K562 (cell line): ENCODE measurements at regions not wholly inside any gene's neighbourhood (a gene's known extent, or its start where the extent isn't known, plus 50 kb on each side); places are given as distances from the start of the nearest gene placed in this dataset.

Experiments
- ATAC-seq: fragments of 200-7000 bp; cut with Tn5 transposase; 3 replicates; pipeline ENCODE4 v1.9.1; 2020; ENCODE audit warnings: moderate library complexity
- BruUV-seq: library from RNA; stranded (reverse); fragments of 400-500 nt; replicated peaks from 2 replicates; lab custom pipeline; 2021; lab: Mats Ljungman, UMichigan
- CTCF ChIA-PET: fragments of 300-600 bp; formaldehyde crosslinking; extraction: SDS; loops from one replicate; lab custom pipeline; 2021; ENCODE audit warnings: low intra/inter-chr PET ratio; lab: Yijun Ruan, JAX
- POLR2A ChIA-PET: fragments of 300-600, 350-650 bp; sonication (Branson Sonifier 250); formaldehyde crosslinking; extraction: SDS; loops from one replicate; lab custom pipeline; 2021; ENCODE audit warnings: antibody characterized with exemption, inconsistent platforms; lab: Yijun Ruan, JAX
- DNase-seq, 4 experiments: peaks; one replicate each; pipeline versions ENCODE4 v3.0.0 to v3.0.0-alpha.2; 2011 to 2018; ENCODE audit warnings: low spot score in 3 of 4, mixed read lengths in 3 of 4; ENCODE audit errors: extremely low read depth in 1 of 4
- FAIRE-seq: peaks from 2 replicates; lab custom pipeline; 2011; peaks lifted over from hg19 to GRCh38; lab: Jason Lieb, UNC
- H2AFZ ChIP-seq: 2 replicates; pipeline ENCODE4 v1.6.0; 2011; ENCODE audit warnings: low read depth, low read length, control low read depth, inconsistent platforms
- H3K27ac ChIP-seq: fragments of 200-600 bp; 3 replicates; pipeline ENCODE4 v1.8.0; 2011; ENCODE audit warnings: low read depth, mild to moderate bottlenecking, control low read depth, inconsistent platforms, low read length, moderate library complexity, mixed read lengths; ENCODE audit errors: extremely low read depth
- H3K27me3 ChIP-seq, 2 experiments: fragments of 300-600 bp in 1 of 2; 2 replicates in 1 of 2; 3 replicates in 1 of 2; pipeline versions ENCODE4 v1.6.0 to v1.8.0; 2011; ENCODE audit warnings: inconsistent platforms in 2 of 2, low read length in 2 of 2, mild to moderate bottlenecking in 1 of 2, mixed read lengths in 1 of 2, moderate library complexity in 1 of 2; ENCODE audit not compliant: control insufficient read depth in 2 of 2, insufficient read depth in 2 of 2
- H3K36me3 ChIP-seq: fragments of 300-600 bp; 3 replicates; pipeline ENCODE4 v1.8.0; 2011; ENCODE audit warnings: mild to moderate bottlenecking, low read length, inconsistent platforms; ENCODE audit not compliant: control insufficient read depth, insufficient read depth
- H3K4me1 ChIP-seq, 2 experiments: fragments of 200-600 bp in 1 of 2; replicated peaks in 1 of 2; 2 replicates in 1 of 2; 3 replicates in 1 of 2; pipeline versions ENCODE4 v1.5.1 to v1.8.0; 2011; ENCODE audit warnings: inconsistent platforms in 2 of 2, low read length in 2 of 2, mild to moderate bottlenecking in 1 of 2, mixed read lengths in 1 of 2, moderate library complexity in 1 of 2; ENCODE audit not compliant: control insufficient read depth in 2 of 2, insufficient read depth in 2 of 2
- H3K4me2 ChIP-seq: 2 replicates; pipeline ENCODE4 v1.6.1; 2011; ENCODE audit warnings: low read length, control low read depth, inconsistent platforms, mixed read lengths; ENCODE audit not compliant: insufficient read depth
- H3K4me3 ChIP-seq: fragments of 200-600 bp; sonication (generic), shearing (Covaris generic); 2 replicates; pipeline ENCODE4 v1.5.1; 2016; ENCODE audit warnings: control low read depth, inconsistent platforms
- H3K79me2 ChIP-seq: fragments of 200-600 bp; 3 replicates; pipeline ENCODE4 v1.8.0; 2011; ENCODE audit warnings: low read length, inconsistent platforms; ENCODE audit not compliant: control insufficient read depth, insufficient read depth
- H3K9ac ChIP-seq, 2 experiments: 2 replicates each; pipeline versions ENCODE4 v1.6.0 to v1.6.1; 2011; ENCODE audit warnings: low read depth in 2 of 2, low read length in 2 of 2, control low read depth in 1 of 2, inconsistent platforms in 1 of 2, mild to moderate bottlenecking in 1 of 2, mixed read lengths in 1 of 2; ENCODE audit not compliant: insufficient read depth in 1 of 2
- H3K9me1 ChIP-seq: one replicate; pipeline ENCODE4 v1.6.0; 2011; ENCODE audit warnings: inconsistent platforms, mild to moderate bottlenecking, low read length, moderate library complexity; ENCODE audit not compliant: control insufficient read depth, insufficient read depth
- H3K9me3 ChIP-seq: replicated peaks from 2 replicates; pipeline ENCODE4 v1.5.1; 2011; ENCODE audit warnings: low read depth, low read length, inconsistent platforms; ENCODE audit not compliant: control insufficient read depth, insufficient read depth
- H4K20me1 ChIP-seq: replicated peaks from 2 replicates; pipeline ENCODE4 v1.6.1; 2011; ENCODE audit warnings: low read length, inconsistent platforms, mixed read lengths; ENCODE audit not compliant: control insufficient read depth, insufficient read depth
- RFX5 ChIP-seq: IDR thresholded peaks from 2 replicates; pipeline ENCODE4 v1.6.1; 2011; ENCODE audit warnings: low read depth, mild to moderate bottlenecking, improper control_type of control experiment, low read length
- SRSF1 ChIP-seq: fragments of 200-400 bp; formaldehyde crosslinking; IDR thresholded peaks from 2 replicates; pipeline ENCODE4 v1.6.1; 2017; ENCODE audit warnings: mild to moderate bottlenecking, low read depth, low read length, moderate library complexity
- TFE3 ChIP-seq: fragments of 450-650 bp; formaldehyde crosslinking; IDR thresholded peaks from 2 replicates; pipeline ENCODE4 v1.4.0; 2020; ENCODE audit warnings: mild to moderate bottlenecking, mixed read lengths
- ZNF217 ChIP-seq: sonication (generic); formaldehyde crosslinking; IDR thresholded peaks from 2 replicates; pipeline ENCODE4 v1.8.0; 2022; ENCODE audit warnings: mild to moderate bottlenecking, missing genetic modification reagents
- WGBS: fragments of 100-300 bp; shearing (Covaris generic); methylation state at CpG from one replicate; pipeline ENCODE4 v1.1.6; 2016; ENCODE audit warnings: low coverage, mixed read lengths; ENCODE audit not compliant: insufficient coverage; ENCODE audit errors: missing lambda C conversion rate; 5-methylcytosine and 5-hydroxymethylcytosine counted together
- in situ Hi-C: fragments of 300-500 bp; cut with MboI; formaldehyde crosslinking; loops from 4 replicates; pipeline ENCODE4 v1.15.0; 2018; ENCODE audit warnings: inconsistent platforms, mixed read lengths
- intact Hi-C: fragments of 100-400 bp; cut with micrococcal nuclease; formaldehyde crosslinking; loops from 2 replicates; pipeline ENCODE4 v1.14.2; 2022
- TF ChIP-seq, protein P1 (sequence below): IDR thresholded peaks from 3 replicates; pipeline ENCODE4 v1.6.1; 2011; ENCODE audit warnings: borderline replicate concordance, mild to moderate bottlenecking, moderate library complexity; ENCODE audit not compliant: insufficient read length; ENCODE audit errors: extremely low read depth
- TF ChIP-seq, protein P2 (sequence below), 3 experiments: fragments of 200-800 bp in 1 of 3; fragments of 250-450 bp in 1 of 3; fragments of 450-650 bp in 1 of 3; sonication (Bioruptor Pico) in 1 of 3; sonication (Bioruptor generic) in 1 of 3; formaldehyde crosslinking in 1 of 3; IDR thresholded peaks; 2 replicates each; pipeline versions ENCODE4 v1.6.1 to v1.8.0; 2016 to 2022; ENCODE audit warnings: mild to moderate bottlenecking in 2 of 3, missing genetic modification characterization in 2 of 3, missing compliant biosample characterization in 1 of 3, moderate library complexity in 1 of 3

DNA sequence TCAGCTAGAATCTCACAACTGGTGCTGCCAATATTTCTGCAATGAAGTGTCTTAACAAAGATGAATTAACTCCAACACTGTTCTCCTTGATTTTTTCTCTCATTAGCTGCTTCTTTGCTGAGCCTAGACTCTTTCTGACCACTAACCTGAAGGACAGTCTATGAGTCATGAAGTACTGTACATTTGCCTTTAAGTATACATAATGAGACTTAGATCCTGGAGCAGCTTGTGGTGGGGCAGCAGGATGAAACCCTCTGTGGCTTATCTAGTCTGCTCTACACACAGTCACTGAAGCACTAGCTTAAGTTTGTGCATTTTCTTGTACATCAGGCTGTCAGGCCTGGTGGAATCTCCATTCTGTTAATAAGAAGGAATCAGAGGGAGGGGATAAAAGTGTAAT lies 307.4 kb upstream of the SMIM31 start:
- TF ChIP-seq, protein P1, sequence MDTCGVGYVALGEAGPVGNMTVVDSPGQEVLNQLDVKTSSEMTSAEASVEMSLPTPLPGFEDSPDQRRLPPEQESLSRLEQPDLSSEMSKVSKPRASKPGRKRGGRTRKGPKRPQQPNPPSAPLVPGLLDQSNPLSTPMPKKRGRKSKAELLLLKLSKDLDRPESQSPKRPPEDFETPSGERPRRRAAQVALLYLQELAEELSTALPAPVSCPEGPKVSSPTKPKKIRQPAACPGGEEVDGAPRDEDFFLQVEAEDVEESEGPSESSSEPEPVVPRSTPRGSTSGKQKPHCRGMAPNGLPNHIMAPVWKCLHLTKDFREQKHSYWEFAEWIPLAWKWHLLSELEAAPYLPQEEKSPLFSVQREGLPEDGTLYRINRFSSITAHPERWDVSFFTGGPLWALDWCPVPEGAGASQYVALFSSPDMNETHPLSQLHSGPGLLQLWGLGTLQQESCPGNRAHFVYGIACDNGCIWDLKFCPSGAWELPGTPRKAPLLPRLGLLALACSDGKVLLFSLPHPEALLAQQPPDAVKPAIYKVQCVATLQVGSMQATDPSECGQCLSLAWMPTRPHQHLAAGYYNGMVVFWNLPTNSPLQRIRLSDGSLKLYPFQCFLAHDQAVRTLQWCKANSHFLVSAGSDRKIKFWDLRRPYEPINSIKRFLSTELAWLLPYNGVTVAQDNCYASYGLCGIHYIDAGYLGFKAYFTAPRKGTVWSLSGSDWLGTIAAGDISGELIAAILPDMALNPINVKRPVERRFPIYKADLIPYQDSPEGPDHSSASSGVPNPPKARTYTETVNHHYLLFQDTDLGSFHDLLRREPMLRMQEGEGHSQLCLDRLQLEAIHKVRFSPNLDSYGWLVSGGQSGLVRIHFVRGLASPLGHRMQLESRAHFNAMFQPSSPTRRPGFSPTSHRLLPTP: no peak
- ATAC-seq: no peak
- peak in 1 of 4 experiments; percentile 11 for DNase-seq
- Histone ChIP-seq H3K9me3 (no peaks in the 10 kb centered on the region), H4K20me1 (no peaks in the 10 kb centered on the region), H3K4me2 (no peak overlapping the region), H3K79me2 (no peaks in the 10 kb centered on the region), H3K36me3 (no peaks in the 10 kb centered on the region), H3K4me1 (no peaks in the 10 kb centered on the region), H3K9ac (no peak overlapping the region), H3K27me3 (no peaks in the 10 kb centered on the region), H3K4me3 (no peak overlapping the region), H3K9me1 (no peaks in the 10 kb centered on the region), H3K27ac (no peak overlapping the region), H2AFZ (no peak overlapping the region)
- ChIA-PET POLR2A (interaction anchor here (0.8 kb wide), 1 partner anchor 21 kb away, joined by 3 read pairs; no protein-coding TSS in a partner anchor), CTCF (no interaction called here)
- FAIRE-seq: peak; percentile 23
- intact Hi-C loops (no loop called here), in situ Hi-C loops (no loop called here)
- no TSS peak for BruUV-seq

GRCh38 chr4:164461901-164462300 lies 292.0 kb upstream of the SMIM31 start:
- ChIA-PET CTCF (no interaction called here), POLR2A (no interaction called here)
- H3K4me3 ChIP-seq: no peak overlapping the region
- no peak overlapping the region for H3K27ac ChIP-seq
- no peak overlapping the region for H3K4me2 ChIP-seq
- DNase-seq (no peak), FAIRE-seq (no peak), ATAC-seq (no peak)
- H2AFZ ChIP-seq: no peak overlapping the region
- H4K20me1 ChIP-seq: no peaks in the 10 kb centered on the region
- H3K9me3 ChIP-seq: no peaks in the 10 kb centered on the region
- H3K9ac ChIP-seq: no peak overlapping the region
- no peak for TF ChIP-seq ZNF217 (CRISPR knock-in tag)
- TF ChIP-seq, protein P2, sequence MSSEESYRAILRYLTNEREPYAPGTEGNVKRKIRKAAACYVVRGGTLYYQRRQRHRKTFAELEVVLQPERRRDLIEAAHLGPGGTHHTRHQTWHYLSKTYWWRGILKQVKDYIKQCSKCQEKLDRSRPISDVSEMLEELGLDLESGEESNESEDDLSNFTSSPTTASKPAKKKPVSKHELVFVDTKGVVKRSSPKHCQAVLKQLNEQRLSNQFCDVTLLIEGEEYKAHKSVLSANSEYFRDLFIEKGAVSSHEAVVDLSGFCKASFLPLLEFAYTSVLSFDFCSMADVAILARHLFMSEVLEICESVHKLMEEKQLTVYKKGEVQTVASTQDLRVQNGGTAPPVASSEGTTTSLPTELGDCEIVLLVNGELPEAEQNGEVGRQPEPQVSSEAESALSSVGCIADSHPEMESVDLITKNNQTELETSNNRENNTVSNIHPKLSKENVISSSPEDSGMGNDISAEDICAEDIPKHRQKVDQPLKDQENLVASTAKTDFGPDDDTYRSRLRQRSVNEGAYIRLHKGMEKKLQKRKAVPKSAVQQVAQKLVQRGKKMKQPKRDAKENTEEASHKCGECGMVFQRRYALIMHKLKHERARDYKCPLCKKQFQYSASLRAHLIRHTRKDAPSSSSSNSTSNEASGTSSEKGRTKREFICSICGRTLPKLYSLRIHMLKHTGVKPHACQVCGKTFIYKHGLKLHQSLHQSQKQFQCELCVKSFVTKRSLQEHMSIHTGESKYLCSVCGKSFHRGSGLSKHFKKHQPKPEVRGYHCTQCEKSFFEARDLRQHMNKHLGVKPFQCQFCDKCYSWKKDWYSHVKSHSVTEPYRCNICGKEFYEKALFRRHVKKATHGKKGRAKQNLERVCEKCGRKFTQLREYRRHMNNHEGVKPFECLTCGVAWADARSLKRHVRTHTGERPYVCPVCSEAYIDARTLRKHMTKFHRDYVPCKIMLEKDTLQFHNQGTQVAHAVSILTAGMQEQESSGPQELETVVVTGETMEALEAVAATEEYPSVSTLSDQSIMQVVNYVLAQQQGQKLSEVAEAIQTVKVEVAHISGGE (CRISPR knock-in tag; IDR thresholded peaks at IDR 0.05): no peak
- no peak for TF ChIP-seq SRSF1
- TF ChIP-seq RFX5: no peak
- TF ChIP-seq TFE3 (CRISPR knock-in tag): peak; percentile 59
- in situ Hi-C loops (no loop called here), intact Hi-C loops (no loop called here)
- H3K27me3 ChIP-seq: no peaks in the 10 kb centered on the region
- H3K4me1 ChIP-seq: no peaks in the 10 kb centered on the region
- no peaks in the 10 kb centered on the region for H3K9me1 ChIP-seq
- no peaks in the 10 kb centered on the region for H3K36me3 ChIP-seq
- BruUV-seq: no TSS peak
- 0% methylated on average over 2 of the region's 2 CpGs for WGBS
- no peaks in the 10 kb centered on the region for H3K79me2 ChIP-seq
